Upper lobe of left lung (tissue), 4 donors: ENCODE measurements at regions not wholly inside any gene's neighbourhood (a gene's known extent, or its start where the extent isn't known, plus 50 kb on each side); places are given as distances from the start of the nearest gene placed in this dataset.

Experiments used
- POLR2A ChIP-seq, 4 donors: fragments of 450-650 bp; IDR thresholded peaks; one replicate each; pipeline ENCODE4 v1.5.1; 2016 to 2017; ENCODE audit warnings: antibody characterized with exemption in 4 of 4, mild to moderate bottlenecking in 2 of 4
- POLR2AphosphoS5 ChIP-seq, 2 donors: sonication (generic); formaldehyde crosslinking; IDR thresholded peaks; one replicate each; pipeline ENCODE4 v1.5.1; 2017; ENCODE audit warnings: antibody characterized with exemption in 2 of 2

GRCh38 chr15:37876900-37877299 is 57.5 kb upstream of the TMCO5A start:
- TF ChIP-seq POLR2AphosphoS5 (IDR thresholded peaks at IDR 0.05) (no peak), POLR2A (IDR thresholded peaks at IDR 0.05) (no peak)
